ENCODE measurements at regions not wholly inside any gene's neighbourhood (a gene's known extent, or its start where the extent isn't known, plus 50 kb on each side); places are given as distances from the start of the nearest gene placed in this dataset.

DNA sequence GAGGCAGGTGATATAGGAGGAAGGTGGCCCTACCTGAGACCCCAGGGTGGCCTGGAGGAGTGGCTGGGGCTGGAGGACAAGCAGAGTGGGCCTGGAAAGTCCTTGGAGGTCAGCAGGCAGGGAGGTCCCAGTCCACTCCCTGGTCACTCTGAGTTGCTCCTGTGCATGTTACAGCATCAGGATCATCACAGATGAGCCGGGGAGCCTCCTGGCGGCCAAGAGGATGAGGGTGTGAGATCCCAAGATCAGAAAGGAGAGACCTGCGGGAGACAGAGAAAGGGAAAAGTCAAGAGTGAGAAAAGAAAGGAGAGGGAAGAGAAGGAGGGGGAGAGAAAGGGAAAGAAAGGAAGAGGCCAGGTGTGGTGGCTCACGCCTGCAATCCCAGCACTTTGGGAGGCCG is 71.7 kb downstream of the MRM1 start:
- Histone ChIP-seq H3K9ac (ENCODE audit: insufficient read length, low read depth) (no peak overlapping the region), H3K36me3 (ENCODE audit: insufficient read depth, insufficient read length, low read length) (no peaks in the 10 kb centered on the region), H3K4me3 (ENCODE audit: insufficient read length, low read depth) (no peak overlapping the region), H3K9me3 (ENCODE audit: insufficient read depth, low read length) (no peaks in the 10 kb centered on the region), H3K27me3 (ENCODE audit: insufficient read depth, insufficient read length) (no peaks in the 10 kb centered on the region), H3K4me1 (ENCODE audit: insufficient read depth, insufficient read length) (no peaks in the 10 kb centered on the region)
- no peak for TF ChIP-seq ZNF274 (IDR thresholded peaks at IDR 0.05; ENCODE audit: low read depth, low read length)
- no peak for TF ChIP-seq YY1 (IDR thresholded peaks at IDR 0.05; ENCODE audit: insufficient read depth, insufficient read length)
- no peak for TF ChIP-seq SUZ12 (IDR thresholded peaks at IDR 0.05; ENCODE audit: extremely low read depth, insufficient read depth, insufficient read length)
- DNase-seq (ENCODE audit: low read depth, low spot score) = no peak

DNA sequence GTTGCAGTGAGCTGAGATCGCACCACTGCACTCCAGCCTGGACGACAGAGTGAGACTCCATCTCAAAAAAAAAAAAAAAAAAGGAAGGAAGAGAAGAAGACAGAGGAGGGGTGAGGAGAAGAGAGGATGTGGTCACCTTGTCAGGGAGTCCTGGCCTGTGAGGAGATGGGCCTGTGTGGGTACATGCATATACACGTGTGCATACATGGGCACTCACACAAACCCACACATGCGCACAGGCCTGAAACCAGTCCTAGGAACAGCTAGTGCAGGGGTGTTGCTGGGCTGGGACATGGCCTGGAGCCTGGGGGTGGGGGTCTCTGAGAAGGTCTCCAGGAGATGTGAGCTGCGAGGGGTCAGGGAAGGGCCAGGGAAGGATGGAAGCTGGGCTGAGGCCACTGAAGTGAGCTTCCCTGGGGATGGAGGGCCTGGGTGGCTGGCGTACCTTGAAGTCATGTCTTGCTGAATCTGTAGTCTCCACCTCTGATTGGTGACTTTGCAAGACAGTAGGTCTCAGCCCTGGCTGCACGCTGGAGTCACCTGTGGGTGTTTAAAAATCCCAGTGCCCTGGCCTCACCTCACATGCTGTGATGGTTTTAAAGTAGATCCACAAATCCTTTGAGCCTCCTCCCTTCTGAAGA is 72.4 kb downstream of the MRM1 start:
- Histone ChIP-seq H3K4me1 (ENCODE audit: insufficient read depth, insufficient read length) (no peaks in the 10 kb centered on the region), H3K36me3 (ENCODE audit: insufficient read depth, insufficient read length, low read length) (no peaks in the 10 kb centered on the region), H3K9ac (ENCODE audit: insufficient read length, low read depth) (no peak overlapping the region), H3K4me3 (ENCODE audit: insufficient read length, low read depth) (no peak overlapping the region), H3K9me3 (ENCODE audit: insufficient read depth, low read length) (no peaks in the 10 kb centered on the region), H3K27me3 (ENCODE audit: insufficient read depth, insufficient read length) (no peaks in the 10 kb centered on the region)
- no peak for DNase-seq (ENCODE audit: low read depth, low spot score)
- no peak for TF ChIP-seq ZNF274 (IDR thresholded peaks at IDR 0.05; ENCODE audit: low read depth, low read length)
- no peak for TF ChIP-seq SUZ12 (IDR thresholded peaks at IDR 0.05; ENCODE audit: extremely low read depth, insufficient read depth, insufficient read length)
- no peak for TF ChIP-seq YY1 (IDR thresholded peaks at IDR 0.05; ENCODE audit: insufficient read depth, insufficient read length)

DNA sequence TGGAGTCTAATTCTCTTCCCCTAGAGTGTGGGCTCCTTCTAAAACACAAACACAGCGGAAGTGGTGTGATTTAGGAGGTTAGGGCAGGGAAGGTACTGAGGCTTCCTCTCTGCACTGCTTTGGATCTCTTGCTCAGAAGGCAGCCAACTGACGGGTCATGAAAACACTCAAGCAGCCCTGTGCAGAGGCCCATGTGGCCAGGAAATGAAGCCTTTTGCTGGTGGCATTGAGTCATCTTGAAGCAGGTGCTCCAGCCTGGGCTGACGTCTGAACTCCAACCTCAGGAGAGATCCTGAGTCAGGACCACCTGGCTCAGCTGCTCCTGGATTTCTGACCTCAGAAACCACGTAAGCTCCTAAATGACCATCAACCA is 72.9 kb downstream of the MRM1 start:
- TF ChIP-seq SUZ12 (IDR thresholded peaks at IDR 0.05; ENCODE audit: extremely low read depth, insufficient read depth, insufficient read length) (no peak), ZNF274 (IDR thresholded peaks at IDR 0.05; ENCODE audit: low read depth, low read length) (no peak), YY1 (IDR thresholded peaks at IDR 0.05; ENCODE audit: insufficient read depth, insufficient read length) (no peak)
- Histone ChIP-seq H3K9me3 (ENCODE audit: insufficient read depth, low read length) (no peaks in the 10 kb centered on the region), H3K4me1 (ENCODE audit: insufficient read depth, insufficient read length) (no peaks in the 10 kb centered on the region), H3K9ac (ENCODE audit: insufficient read length, low read depth) (no peak overlapping the region), H3K36me3 (ENCODE audit: insufficient read depth, insufficient read length, low read length) (no peaks in the 10 kb centered on the region), H3K4me3 (ENCODE audit: insufficient read length, low read depth) (no peak overlapping the region), H3K27me3 (ENCODE audit: insufficient read depth, insufficient read length) (no peaks in the 10 kb centered on the region)
- DNase-seq (ENCODE audit: low read depth, low spot score) = no peak

DNA sequence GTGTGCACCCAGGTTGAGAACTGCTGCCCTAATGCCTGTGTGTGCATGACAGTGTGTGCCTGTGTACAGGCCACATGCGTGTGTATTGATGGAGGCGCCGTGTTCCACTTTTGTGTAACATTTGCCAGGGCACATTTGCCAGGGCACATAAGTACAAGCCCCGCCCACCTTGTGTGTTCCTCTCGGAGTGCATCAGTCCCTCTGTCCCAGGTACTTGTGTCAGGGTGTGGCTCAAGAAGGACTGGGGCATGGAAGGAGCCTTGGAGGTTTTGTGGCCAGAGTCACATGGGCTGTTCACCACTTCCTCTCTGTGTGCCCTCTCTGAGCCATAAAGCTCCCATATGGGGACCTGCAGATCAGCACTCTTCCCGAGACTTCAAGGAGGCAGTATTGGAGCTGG is 73.9 kb downstream of the MRM1 start:
- no peak overlapping the region for H3K9ac ChIP-seq (ENCODE audit: insufficient read length, low read depth)
- H3K4me3 ChIP-seq (ENCODE audit: insufficient read length, low read depth) = no peak overlapping the region
- no peak for DNase-seq (ENCODE audit: low read depth, low spot score)
- TF ChIP-seq ZNF274 (IDR thresholded peaks at IDR 0.05; ENCODE audit: low read depth, low read length) = no peak
- TF ChIP-seq SUZ12 (IDR thresholded peaks at IDR 0.05; ENCODE audit: extremely low read depth, insufficient read depth, insufficient read length) = no peak
- TF ChIP-seq YY1 (IDR thresholded peaks at IDR 0.05; ENCODE audit: insufficient read depth, insufficient read length) = no peak
- H3K36me3 ChIP-seq (ENCODE audit: insufficient read depth, insufficient read length, low read length) = no peaks in the 10 kb centered on the region
- H3K4me1 ChIP-seq (ENCODE audit: insufficient read depth, insufficient read length) = peaks cover 5% of the 10 kb centered on the region
- no peaks in the 10 kb centered on the region for H3K27me3 ChIP-seq (ENCODE audit: insufficient read depth, insufficient read length)
- H3K9me3 ChIP-seq (ENCODE audit: insufficient read depth, low read length) = no peaks in the 10 kb centered on the region

DNA sequence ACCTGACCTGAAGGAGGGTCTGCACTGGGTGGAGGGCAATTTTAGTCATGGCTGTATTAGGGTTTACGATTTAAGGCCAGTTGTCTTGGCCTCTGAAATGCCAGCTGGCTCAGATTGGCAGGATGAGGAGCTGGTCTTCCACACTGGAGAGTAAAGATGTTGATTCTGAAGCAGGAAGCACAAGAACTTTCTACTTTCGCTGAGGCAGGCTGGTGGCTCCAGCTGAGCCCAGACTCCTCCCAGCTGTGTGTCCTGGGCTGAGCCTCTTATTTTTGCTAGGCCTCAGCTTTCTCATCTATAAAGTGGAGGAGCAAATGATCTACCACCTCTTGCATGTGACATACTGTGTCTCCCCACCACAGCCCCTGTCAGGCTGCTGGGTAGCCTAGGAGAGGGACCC is 74.4 kb downstream of the MRM1 start:
- DNase-seq (ENCODE audit: low read depth, low spot score) = no peak
- TF ChIP-seq SUZ12 (IDR thresholded peaks at IDR 0.05; ENCODE audit: extremely low read depth, insufficient read depth, insufficient read length) (no peak), ZNF274 (IDR thresholded peaks at IDR 0.05; ENCODE audit: low read depth, low read length) (no peak), YY1 (IDR thresholded peaks at IDR 0.05; ENCODE audit: insufficient read depth, insufficient read length) (no peak)
- H3K36me3 ChIP-seq (ENCODE audit: insufficient read depth, insufficient read length, low read length) = no peaks in the 10 kb centered on the region
- H3K27me3 ChIP-seq (ENCODE audit: insufficient read depth, insufficient read length) = no peaks in the 10 kb centered on the region
- no peak overlapping the region for H3K9ac ChIP-seq (ENCODE audit: insufficient read length, low read depth)
- H3K4me3 ChIP-seq (ENCODE audit: insufficient read length, low read depth) = no peak overlapping the region
- peaks cover 5% of the 10 kb centered on the region for H3K4me1 ChIP-seq (ENCODE audit: insufficient read depth, insufficient read length)
- H3K9me3 ChIP-seq (ENCODE audit: insufficient read depth, low read length) = no peaks in the 10 kb centered on the region

DNA sequence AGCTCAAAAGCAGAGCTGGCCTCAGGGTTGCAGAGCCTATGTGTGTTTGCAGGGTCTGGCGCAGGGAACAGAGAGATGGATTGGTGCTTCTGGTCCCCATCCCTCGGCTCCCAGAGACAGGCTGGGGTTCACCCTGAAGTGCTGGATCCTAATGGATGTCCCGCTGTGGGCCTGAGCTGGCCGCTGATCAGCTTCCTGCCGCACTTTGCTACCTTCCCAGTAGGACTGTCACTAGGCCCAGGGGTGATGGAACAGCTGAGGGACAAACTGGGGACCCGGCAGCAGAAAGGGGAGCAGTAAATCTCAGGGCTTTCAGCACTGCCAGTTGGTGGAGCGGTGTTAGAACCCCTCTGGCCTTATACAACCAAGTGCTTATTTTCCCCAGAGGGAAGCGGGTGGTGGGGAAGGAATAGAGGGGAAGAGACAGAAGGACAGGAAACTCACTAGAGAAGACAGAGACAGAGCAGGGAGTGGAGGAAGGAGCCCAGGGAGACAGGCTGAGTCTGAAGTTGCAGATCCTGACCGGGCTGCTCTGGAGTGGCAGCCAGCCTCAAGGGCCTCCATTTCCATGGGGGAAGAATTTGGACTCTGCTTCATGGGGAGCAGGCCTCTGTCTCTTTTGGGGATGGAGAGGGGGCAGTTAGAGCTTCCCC is 78.6 kb downstream of the MRM1 start:
- DNase-seq (ENCODE audit: low read depth, low spot score) = no peak
- H3K4me1 ChIP-seq (ENCODE audit: insufficient read depth, insufficient read length) = peaks cover 8% of the 10 kb centered on the region
- no peak overlapping the region for H3K4me3 ChIP-seq (ENCODE audit: insufficient read length, low read depth)
- H3K9me3 ChIP-seq (ENCODE audit: insufficient read depth, low read length) = no peaks in the 10 kb centered on the region
- TF ChIP-seq SUZ12 (IDR thresholded peaks at IDR 0.05; ENCODE audit: extremely low read depth, insufficient read depth, insufficient read length) = no peak
- TF ChIP-seq YY1 (IDR thresholded peaks at IDR 0.05; ENCODE audit: insufficient read depth, insufficient read length) = no peak
- TF ChIP-seq ZNF274 (IDR thresholded peaks at IDR 0.05; ENCODE audit: low read depth, low read length) = no peak
- no peak overlapping the region for H3K9ac ChIP-seq (ENCODE audit: insufficient read length, low read depth)
- H3K36me3 ChIP-seq (ENCODE audit: insufficient read depth, insufficient read length, low read length) = no peaks in the 10 kb centered on the region
- no peaks in the 10 kb centered on the region for H3K27me3 ChIP-seq (ENCODE audit: insufficient read depth, insufficient read length)

DNA sequence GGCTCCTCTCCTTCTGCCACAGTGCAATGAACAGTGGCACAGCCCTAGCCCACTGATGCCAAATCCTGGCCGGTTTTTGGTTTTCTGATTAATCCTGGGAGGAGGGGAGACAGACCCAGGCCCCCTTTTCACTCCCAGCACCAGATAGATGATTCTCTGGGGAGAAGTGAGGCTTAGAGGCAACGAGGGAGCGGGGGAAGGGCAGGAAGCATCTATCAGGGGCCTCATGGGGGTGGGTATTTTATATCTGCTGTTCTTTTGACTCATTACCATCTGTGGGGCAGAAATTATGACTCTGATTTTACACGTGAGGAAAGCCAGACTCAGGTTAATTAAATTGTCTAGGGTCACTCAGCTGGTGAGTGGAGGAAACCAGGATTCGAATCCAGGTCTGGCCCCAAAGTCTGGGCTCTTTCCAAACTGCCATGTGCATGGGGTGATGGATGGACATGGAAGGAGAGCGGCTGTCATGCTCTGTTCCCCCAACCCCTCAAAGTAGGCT is 79.4 kb downstream of the MRM1 start:
- Histone ChIP-seq H3K4me1 (ENCODE audit: insufficient read depth, insufficient read length) (peaks cover 8% of the 10 kb centered on the region), H3K27me3 (ENCODE audit: insufficient read depth, insufficient read length) (no peaks in the 10 kb centered on the region), H3K36me3 (ENCODE audit: insufficient read depth, insufficient read length, low read length) (no peaks in the 10 kb centered on the region), H3K4me3 (ENCODE audit: insufficient read length, low read depth) (no peak overlapping the region), H3K9me3 (ENCODE audit: insufficient read depth, low read length) (no peaks in the 10 kb centered on the region), H3K9ac (ENCODE audit: insufficient read length, low read depth) (peak overlapping the region; percentile 26)
- TF ChIP-seq ZNF274 (IDR thresholded peaks at IDR 0.05; ENCODE audit: low read depth, low read length) = no peak
- TF ChIP-seq SUZ12 (IDR thresholded peaks at IDR 0.05; ENCODE audit: extremely low read depth, insufficient read depth, insufficient read length) = no peak
- no peak for TF ChIP-seq YY1 (IDR thresholded peaks at IDR 0.05; ENCODE audit: insufficient read depth, insufficient read length)
- DNase-seq (ENCODE audit: low read depth, low spot score) = no peak

All from NT2/D1 (cell line).